CD4-positive, CD25-positive, alpha-beta regulatory T cell (primary cell): ENCODE measurements at regions not wholly inside any gene's neighbourhood (a gene's known extent, or its start where the extent isn't known, plus 50 kb on each side); places are given as distances from the start of the nearest gene placed in this dataset.
"Not testable (repeated sequence)": the region's sequence is repeated elsewhere in the genome, so short reads cannot be mapped to it uniquely, and the experiment has no call there.

ENCODE experiments used
- ATAC-seq, 2 donors: fragments of 150-1000 bp; cut with Tn5 transposase; one replicate each; pipeline ENCODE4 v1.10.0; 2021; ENCODE audit warnings: low read depth in 2 of 2, moderate number of reproducible peaks in 2 of 2, moderate library complexity in 1 of 2
- DNase-seq, 3 donors: peaks; one replicate each; pipeline versions ENCODE4 v3.0.0 to v3.0.0-alpha.2; 2012 to 2022; ENCODE audit warnings: mixed read lengths in 1 of 3
- H3K27ac ChIP-seq: one replicate; pipeline ENCODE4 v1.7.0; 2013; ENCODE audit warnings: mild to moderate bottlenecking, low read length; ENCODE audit not compliant: insufficient read depth, poor library complexity, severe bottlenecking
- H3K27me3 ChIP-seq: one replicate; pipeline ENCODE4 v1.7.0; 2013; ENCODE audit warnings: low read length; ENCODE audit not compliant: control insufficient read depth, insufficient read depth
- H3K36me3 ChIP-seq: one replicate; pipeline ENCODE4 v1.7.0; 2013; ENCODE audit warnings: mild to moderate bottlenecking, low read length, moderate library complexity; ENCODE audit not compliant: control insufficient read depth, insufficient read depth
- H3K4me1 ChIP-seq: 2 replicates; pipeline ENCODE4 v1.7.0; 2013; ENCODE audit warnings: mild to moderate bottlenecking, low read length; ENCODE audit not compliant: insufficient read depth, control insufficient read depth, poor library complexity, severe bottlenecking
- H3K4me3 ChIP-seq: one replicate; pipeline ENCODE4 v1.7.0; 2013; ENCODE audit warnings: low read depth, mild to moderate bottlenecking, low read length, moderate library complexity
- H3K9me3 ChIP-seq, 2 experiments: 1 replicate in 1 of 2; 2 replicates in 1 of 2; pipeline ENCODE4 v1.7.0; 2013; ENCODE audit warnings: low read length in 2 of 2, mild to moderate bottlenecking in 1 of 2, moderate library complexity in 1 of 2; ENCODE audit not compliant: control insufficient read depth in 2 of 2
- H3K27ac Mint-ChIP-seq, 3 donors: one replicate each; pipeline ENCODE4 v1.8.0; 2020 to 2022; ENCODE audit warnings: mild to moderate bottlenecking in 3 of 3, mixed read lengths in 3 of 3, moderate library complexity in 2 of 3
- H3K27me3 Mint-ChIP-seq: one replicate; pipeline ENCODE4 v1.8.0; 2022; ENCODE audit warnings: mild to moderate bottlenecking, mixed read lengths
- H3K36me3 Mint-ChIP-seq: one replicate; pipeline ENCODE4 v1.8.0; 2020; ENCODE audit warnings: mixed read lengths
- H3K4me1 Mint-ChIP-seq, 4 donors: one replicate each; pipeline ENCODE4 v1.8.0; 2020 to 2022; ENCODE audit warnings: mixed read lengths in 4 of 4, mild to moderate bottlenecking in 1 of 4
- H3K4me3 Mint-ChIP-seq, 4 donors: one replicate each; pipeline ENCODE4 v1.8.0; 2020 to 2022; ENCODE audit warnings: mild to moderate bottlenecking in 4 of 4, mixed read lengths in 4 of 4, moderate library complexity in 3 of 4
- H3K9me3 Mint-ChIP-seq, 7 donors: one replicate each; pipeline ENCODE4 v1.8.0; 2020 to 2022; ENCODE audit warnings: mixed read lengths in 7 of 7, mild to moderate bottlenecking in 3 of 7, moderate library complexity in 2 of 7

- no peaks in the 10 kb centered on the region for H3K9me3 Mint-ChIP-seq
- H3K4me3 Mint-ChIP-seq, result no peak overlapping the region
These were observed 61.1 kb upstream of the RBMX start for GRCh38 chrX:136941396-136942337.

GRCh38 chrX:136936183-136936549 is 55.6 kb upstream of the RBMX start:
- H3K27ac Mint-ChIP-seq, result peak overlapping the region; percentile 76 to 98 (median 82)
- H3K4me3 Mint-ChIP-seq, result peak overlapping the region; percentile 77 to 92 (median 80)

More at GRCh38 chrX:136941396-136942337, 61.1 kb upstream of the RBMX start:
- no peaks in the 10 kb centered on the region for H3K36me3 ChIP-seq
- H3K27ac ChIP-seq, result no peak overlapping the region
- Mint-ChIP-seq H3K27ac (no peak overlapping the region), H3K36me3 (no peaks in the 10 kb centered on the region), H3K27me3 (no peaks in the 10 kb centered on the region), H3K4me1 (peaks cover 0 to 1% (median under 1%) of the 10 kb centered on the region in 4 donors)
- no peak overlapping the region for H3K4me3 ChIP-seq
- DNase-seq (peak in 1 of 3 donors; percentile 8), ATAC-seq (no peak)
- no peaks in the 10 kb centered on the region for H3K27me3 ChIP-seq
- peaks cover 3% of the 10 kb centered on the region for H3K4me1 ChIP-seq
- H3K9me3 ChIP-seq, result no peaks in the 10 kb centered on the region

GRCh38 chrX:136935533-136936182 is 55.1 kb upstream of the RBMX start:
- H3K36me3 Mint-ChIP-seq, H3K4me1 ChIP-seq, H3K36me3 ChIP-seq, H3K9me3 Mint-ChIP-seq, H3K27me3 ChIP-seq, H3K27me3 Mint-ChIP-seq, H3K9me3 ChIP-seq: not testable (repeated sequence)
- DNase-seq, result peak in 2 of 3 donors; percentile 50 to 77
- ATAC-seq, result peak; percentile 31 to 39
- H3K27ac Mint-ChIP-seq, result peak overlapping the region; percentile 76 to 98 (median 82)
- H3K4me3 Mint-ChIP-seq, result peak overlapping the region; percentile 77 to 92 (median 80)
- peak overlapping the region; percentile 65 for H3K27ac ChIP-seq
- H3K4me3 ChIP-seq, result peak overlapping the region; percentile 79
- peaks cover 10 to 20% (median 14%) of the 10 kb centered on the region in 4 donors for H3K4me1 Mint-ChIP-seq

More at GRCh38 chrX:136936183-136936549, 55.6 kb upstream of the RBMX start:
- no peaks in the 10 kb centered on the region for H3K9me3 Mint-ChIP-seq
- no peaks in the 10 kb centered on the region for H3K27me3 Mint-ChIP-seq
- Histone ChIP-seq H3K4me1 (peaks cover 3% of the 10 kb centered on the region), H3K27ac (peak overlapping the region; percentile 65), H3K4me3 (peak overlapping the region; percentile 79), H3K9me3 (no peaks in the 10 kb centered on the region), H3K36me3 (no peaks in the 10 kb centered on the region), H3K27me3 (no peaks in the 10 kb centered on the region)
- ATAC-seq (no peak), DNase-seq (no peak)
- H3K36me3 Mint-ChIP-seq, result no peaks in the 10 kb centered on the region
- H3K4me1 Mint-ChIP-seq, result peaks cover 10 to 20% (median 14%) of the 10 kb centered on the region in 4 donors

GRCh38 chrX:136934652-136935051 is 54.1 kb upstream of the RBMX start:
- H3K4me3 Mint-ChIP-seq, result peak overlapping the region in 1 of 4 donors; percentile 18
- ATAC-seq, DNase-seq, H3K27me3 ChIP-seq, H3K9me3 Mint-ChIP-seq, H3K4me3 ChIP-seq, H3K36me3 Mint-ChIP-seq, H3K4me1 ChIP-seq, H3K9me3 ChIP-seq, H3K36me3 ChIP-seq, H3K27ac ChIP-seq, H3K27me3 Mint-ChIP-seq: not testable (repeated sequence)
- peak overlapping the region in 1 of 3 donors; percentile 14 for H3K27ac Mint-ChIP-seq
- H3K4me1 Mint-ChIP-seq, result peaks cover 10 to 20% (median 14%) of the 10 kb centered on the region in 4 donors

- Histone ChIP-seq H3K4me1 (peaks cover 3% of the 10 kb centered on the region), H3K4me3 (no peak overlapping the region), H3K27ac (no peak overlapping the region), H3K36me3 (no peaks in the 10 kb centered on the region), H3K27me3 (no peaks in the 10 kb centered on the region), H3K9me3 (no peaks in the 10 kb centered on the region)
- no peaks in the 10 kb centered on the region for H3K9me3 Mint-ChIP-seq
- ATAC-seq, result no peak
- peak overlapping the region in 1 of 3 donors; percentile 52 for H3K27ac Mint-ChIP-seq
- peaks cover 10 to 20% (median 14%) of the 10 kb centered on the region in 4 donors for H3K4me1 Mint-ChIP-seq
- no peaks in the 10 kb centered on the region for H3K27me3 Mint-ChIP-seq
- DNase-seq, result no peak
- H3K4me3 Mint-ChIP-seq, result no peak overlapping the region
- no peaks in the 10 kb centered on the region for H3K36me3 Mint-ChIP-seq
These were observed 53.2 kb upstream of the RBMX start for GRCh38 chrX:136933611-136934145.

GRCh38 chrX:136931661-136932060 is 51.1 kb upstream of the RBMX start:
- no peaks in the 10 kb centered on the region for H3K36me3 Mint-ChIP-seq
- no peak overlapping the region for H3K27ac Mint-ChIP-seq
- Histone ChIP-seq H3K4me3 (no peak overlapping the region), H3K9me3 (no peaks in the 10 kb centered on the region), H3K27me3 (no peaks in the 10 kb centered on the region), H3K36me3 (no peaks in the 10 kb centered on the region), H3K4me1 (peaks cover under 1% of the 10 kb centered on the region), H3K27ac (no peak overlapping the region)
- no peaks in the 10 kb centered on the region for H3K27me3 Mint-ChIP-seq
- H3K9me3 Mint-ChIP-seq, result no peaks in the 10 kb centered on the region
- DNase-seq (no peak), ATAC-seq (no peak)
- peaks cover 10 to 19% (median 13%) of the 10 kb centered on the region in 4 donors for H3K4me1 Mint-ChIP-seq
- H3K4me3 Mint-ChIP-seq, result no peak overlapping the region
